Mucosa of rectum (tissue), 2 donors: ENCODE measurements at regions not wholly inside any gene's neighbourhood (a gene's known extent, or its start where the extent isn't known, plus 50 kb on each side); places are given as distances from the start of the nearest gene placed in this dataset.

Experiments
- H3K27ac ChIP-seq, 2 donors: one replicate each; pipeline ENCODE4 v1.7.0; 2013; ENCODE audit warnings: inconsistent platforms in 2 of 2, low read depth in 2 of 2, low read length in 2 of 2
- H3K27me3 ChIP-seq, 2 donors: one replicate each; pipeline ENCODE4 v1.7.0; 2013; ENCODE audit warnings: low read length in 2 of 2; ENCODE audit not compliant: control insufficient read depth in 2 of 2, insufficient read depth in 2 of 2
- H3K36me3 ChIP-seq, 2 donors: one replicate each; pipeline ENCODE4 v1.7.0; 2013; ENCODE audit warnings: low read length in 2 of 2; ENCODE audit not compliant: control insufficient read depth in 2 of 2, insufficient read depth in 2 of 2
- H3K4me1 ChIP-seq, 2 donors: one replicate each; pipeline ENCODE4 v1.7.0; 2013; ENCODE audit warnings: low read length in 2 of 2, mild to moderate bottlenecking in 1 of 2; ENCODE audit not compliant: control insufficient read depth in 2 of 2, insufficient read depth in 2 of 2
- H3K4me3 ChIP-seq, 2 donors: one replicate each; pipeline ENCODE4 v1.7.0; 2013; ENCODE audit warnings: low read length in 2 of 2
- H3K9ac ChIP-seq, 2 donors: one replicate each; pipeline ENCODE4 v1.7.0; 2013; ENCODE audit warnings: low read length in 2 of 2, low read depth in 1 of 2, mild to moderate bottlenecking in 1 of 2
- H3K9me3 ChIP-seq, 2 donors: one replicate each; pipeline ENCODE4 v1.7.0; 2013; ENCODE audit warnings: low read length in 2 of 2; ENCODE audit not compliant: control insufficient read depth in 2 of 2
- donor health status: healthy.
- donor health status: Normal muscosa, but diverticular disease.

GRCh38 chr3:14280326-14280725, 101.7 kb downstream of the LSM3 start:
- no peak overlapping the region for H3K9ac ChIP-seq
- no peak overlapping the region for H3K4me3 ChIP-seq
- H3K9me3 ChIP-seq, result no peaks in the 10 kb centered on the region
- H3K27ac ChIP-seq, result no peak overlapping the region
- H3K27me3 ChIP-seq, result peaks cover 6 to 7% of the 10 kb centered on the region in 2 donors
- no peaks in the 10 kb centered on the region for H3K4me1 ChIP-seq
- H3K36me3 ChIP-seq, result no peaks in the 10 kb centered on the region

GRCh38 chr3:14281053-14281452, 102.4 kb downstream of the LSM3 start:
- Histone ChIP-seq H3K9me3 (no peaks in the 10 kb centered on the region), H3K36me3 (no peaks in the 10 kb centered on the region), H3K4me1 (no peaks in the 10 kb centered on the region), H3K9ac (no peak overlapping the region), H3K27ac (no peak overlapping the region), H3K4me3 (no peak overlapping the region), H3K27me3 (peaks cover 6 to 7% of the 10 kb centered on the region in 2 donors)

- H3K9me3 ChIP-seq, result no peaks in the 10 kb centered on the region
- no peak overlapping the region for H3K4me3 ChIP-seq
- H3K36me3 ChIP-seq, result no peaks in the 10 kb centered on the region
- H3K27ac ChIP-seq, result no peak overlapping the region
- no peak overlapping the region for H3K9ac ChIP-seq
- no peaks in the 10 kb centered on the region for H3K4me1 ChIP-seq
- peaks cover 6 to 9% of the 10 kb centered on the region in 2 donors for H3K27me3 ChIP-seq
These were observed 103.5 kb downstream of the LSM3 start for GRCh38 chr3:14282001-14282705.

- H3K9me3 ChIP-seq, result no peaks in the 10 kb centered on the region
- H3K9ac ChIP-seq, result no peak overlapping the region
- H3K36me3 ChIP-seq, result no peaks in the 10 kb centered on the region
- H3K4me1 ChIP-seq, result no peaks in the 10 kb centered on the region
- H3K27me3 ChIP-seq, result peaks cover 6 to 10% of the 10 kb centered on the region in 2 donors
- no peak overlapping the region for H3K27ac ChIP-seq
- H3K4me3 ChIP-seq, result no peak overlapping the region
These were observed 104.1 kb downstream of the LSM3 start for GRCh38 chr3:14282706-14283075.

GRCh38 chr3:14283092-14283812, 104.6 kb downstream of the LSM3 start:
- Histone ChIP-seq H3K9ac (no peak overlapping the region), H3K4me3 (no peak overlapping the region), H3K27me3 (peaks cover 6 to 10% of the 10 kb centered on the region in 2 donors), H3K4me1 (no peaks in the 10 kb centered on the region), H3K36me3 (no peaks in the 10 kb centered on the region), H3K27ac (no peak overlapping the region), H3K9me3 (no peaks in the 10 kb centered on the region)

GRCh38 chr3:14283813-14284438, 105.3 kb downstream of the LSM3 start:
- peaks cover 2 to 10% of the 10 kb centered on the region in 2 donors for H3K27me3 ChIP-seq
- no peak overlapping the region for H3K27ac ChIP-seq
- H3K9ac ChIP-seq, result no peak overlapping the region
- no peaks in the 10 kb centered on the region for H3K36me3 ChIP-seq
- H3K9me3 ChIP-seq, result no peaks in the 10 kb centered on the region
- no peaks in the 10 kb centered on the region for H3K4me1 ChIP-seq
- no peak overlapping the region for H3K4me3 ChIP-seq

GRCh38 chr3:14284694-14285547, 106.3 kb downstream of the LSM3 start:
- no peak overlapping the region for H3K9ac ChIP-seq
- no peaks in the 10 kb centered on the region for H3K9me3 ChIP-seq
- H3K27me3 ChIP-seq, result peaks cover 2 to 10% of the 10 kb centered on the region in 2 donors
- no peak overlapping the region for H3K4me3 ChIP-seq
- no peak overlapping the region for H3K27ac ChIP-seq
- no peaks in the 10 kb centered on the region for H3K36me3 ChIP-seq
- peaks cover 0 to 4% of the 10 kb centered on the region in 2 donors for H3K4me1 ChIP-seq

- Histone ChIP-seq H3K4me3 (no peak overlapping the region), H3K36me3 (no peaks in the 10 kb centered on the region), H3K4me1 (peaks cover 5 to 10% of the 10 kb centered on the region in 2 donors), H3K27ac (no peak overlapping the region), H3K27me3 (peaks cover 2 to 10% of the 10 kb centered on the region in 2 donors), H3K9ac (no peak overlapping the region), H3K9me3 (no peaks in the 10 kb centered on the region)
These were observed 106.9 kb downstream of the LSM3 start for GRCh38 chr3:14285548-14285925.

GRCh38 chr3:14286887-14287500, 108.4 kb downstream of the LSM3 start:
- peaks cover 2 to 10% of the 10 kb centered on the region in 2 donors for H3K27me3 ChIP-seq
- peaks cover 15 to 22% of the 10 kb centered on the region in 2 donors for H3K4me1 ChIP-seq

More at GRCh38 chr3:14286887-14287500, 108.4 kb downstream of the LSM3 start:
- Histone ChIP-seq H3K27ac (no peak overlapping the region), H3K4me3 (no peak overlapping the region), H3K9ac (no peak overlapping the region), H3K36me3 (no peaks in the 10 kb centered on the region), H3K9me3 (no peaks in the 10 kb centered on the region)
